BLaER1 (cell line): ENCODE measurements at regions not wholly inside any gene's neighbourhood (a gene's known extent, or its start where the extent isn't known, plus 50 kb on each side); places are given as distances from the start of the nearest gene placed in this dataset.

Source experiments
- H3K27ac ChIP-seq: shearing (Covaris generic); formaldehyde crosslinking; 2 replicates; pipeline ENCODE4 v1.8.1; 2022
- H3K27me3 ChIP-seq: shearing (Covaris generic); formaldehyde crosslinking; 2 replicates; pipeline ENCODE4 v1.8.1; 2022
- H3K36me3 ChIP-seq: shearing (Covaris generic); formaldehyde crosslinking; 2 replicates; pipeline ENCODE4 v1.8.1; 2022
- H3K4me1 ChIP-seq: shearing (Covaris generic); formaldehyde crosslinking; 2 replicates; pipeline ENCODE4 v1.8.1; 2022
- H3K4me2 ChIP-seq: shearing (Covaris generic); formaldehyde crosslinking; 2 replicates; pipeline ENCODE4 v1.8.1; 2022
- H3K4me3 ChIP-seq: shearing (Covaris generic); formaldehyde crosslinking; 2 replicates; pipeline ENCODE4 v1.8.1; 2022
- H3K9ac ChIP-seq: shearing (Covaris generic); formaldehyde crosslinking; 2 replicates; pipeline ENCODE4 v1.8.1; 2022
- H3K9me3 ChIP-seq: shearing (Covaris generic); formaldehyde crosslinking; 2 replicates; pipeline ENCODE4 v1.8.1; 2022
- H4K20me1 ChIP-seq: shearing (Covaris generic); formaldehyde crosslinking; 2 replicates; pipeline ENCODE4 v1.8.1; 2022
- Cebpa-rat ChIP-seq: shearing (Covaris generic); IDR thresholded peaks from 2 replicates; pipeline ENCODE4 v1.8.1; 2022

DNA sequence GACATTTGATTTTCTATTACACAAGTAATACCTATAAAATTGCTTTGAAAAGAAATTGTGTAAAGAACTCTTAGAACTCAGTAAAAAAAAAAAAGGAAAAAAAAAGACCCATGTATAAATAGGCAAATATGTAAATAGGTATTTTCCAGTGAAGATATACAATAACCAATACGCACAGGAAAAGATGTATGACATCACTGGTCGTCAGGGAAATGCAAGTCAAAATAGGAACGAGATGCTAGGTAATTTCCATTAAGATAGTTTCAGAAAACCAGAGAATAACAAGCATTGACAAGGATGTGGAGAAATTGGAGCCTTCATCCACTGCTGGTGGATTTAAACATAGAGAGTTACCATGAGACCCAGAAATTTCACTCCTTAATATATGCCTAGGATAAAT, 708.8 kb downstream of the MTRR start:
- H3K9ac ChIP-seq, result no peak overlapping the region
- TF ChIP-seq Cebpa-rat, result no peak
- H3K4me1 ChIP-seq, result no peaks in the 10 kb centered on the region
- no peaks in the 10 kb centered on the region for H4K20me1 ChIP-seq
- no peak overlapping the region for H3K27ac ChIP-seq
- no peak overlapping the region for H3K4me3 ChIP-seq
- H3K9me3 ChIP-seq, result no peaks in the 10 kb centered on the region
- H3K27me3 ChIP-seq, result no peaks in the 10 kb centered on the region
- H3K4me2 ChIP-seq, result no peak overlapping the region
- no peaks in the 10 kb centered on the region for H3K36me3 ChIP-seq

DNA sequence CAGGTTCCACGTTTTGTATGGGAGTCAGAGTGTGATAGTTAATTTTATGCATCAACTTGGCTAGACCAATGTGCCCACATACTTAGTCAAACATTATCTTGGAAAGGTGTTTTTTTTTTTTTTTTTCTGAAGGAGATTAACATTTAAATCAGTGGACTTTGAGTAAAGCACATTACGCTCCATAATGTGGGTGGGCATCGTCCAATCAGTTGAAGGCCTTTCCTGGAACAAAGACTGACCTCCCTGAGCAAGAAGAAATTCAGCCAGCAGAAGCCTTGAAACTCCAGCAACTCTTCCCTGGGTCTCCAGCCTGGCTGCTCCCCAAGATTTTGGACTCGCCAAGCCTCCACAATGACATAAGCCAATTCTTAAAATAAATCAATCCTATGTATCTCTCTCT, 711.4 kb downstream of the MTRR start:
- TF ChIP-seq Cebpa-rat, result no peak
- no peak overlapping the region for H3K4me2 ChIP-seq
- no peaks in the 10 kb centered on the region for H3K9me3 ChIP-seq
- no peak overlapping the region for H3K9ac ChIP-seq
- no peak overlapping the region for H3K4me3 ChIP-seq
- H3K27me3 ChIP-seq, result no peaks in the 10 kb centered on the region
- H3K36me3 ChIP-seq, result no peaks in the 10 kb centered on the region
- no peaks in the 10 kb centered on the region for H4K20me1 ChIP-seq
- H3K4me1 ChIP-seq, result no peaks in the 10 kb centered on the region
- H3K27ac ChIP-seq, result no peak overlapping the region

- Histone ChIP-seq H3K9ac (no peak overlapping the region), H4K20me1 (no peaks in the 10 kb centered on the region), H3K4me2 (no peak overlapping the region), H3K36me3 (no peaks in the 10 kb centered on the region), H3K27me3 (no peaks in the 10 kb centered on the region), H3K4me1 (no peaks in the 10 kb centered on the region), H3K9me3 (no peaks in the 10 kb centered on the region), H3K4me3 (no peak overlapping the region), H3K27ac (no peak overlapping the region)
- TF ChIP-seq Cebpa-rat, result no peak
These were observed 712.1 kb downstream of the MTRR start for GRCh38 chr5:8581047-8581446.

DNA sequence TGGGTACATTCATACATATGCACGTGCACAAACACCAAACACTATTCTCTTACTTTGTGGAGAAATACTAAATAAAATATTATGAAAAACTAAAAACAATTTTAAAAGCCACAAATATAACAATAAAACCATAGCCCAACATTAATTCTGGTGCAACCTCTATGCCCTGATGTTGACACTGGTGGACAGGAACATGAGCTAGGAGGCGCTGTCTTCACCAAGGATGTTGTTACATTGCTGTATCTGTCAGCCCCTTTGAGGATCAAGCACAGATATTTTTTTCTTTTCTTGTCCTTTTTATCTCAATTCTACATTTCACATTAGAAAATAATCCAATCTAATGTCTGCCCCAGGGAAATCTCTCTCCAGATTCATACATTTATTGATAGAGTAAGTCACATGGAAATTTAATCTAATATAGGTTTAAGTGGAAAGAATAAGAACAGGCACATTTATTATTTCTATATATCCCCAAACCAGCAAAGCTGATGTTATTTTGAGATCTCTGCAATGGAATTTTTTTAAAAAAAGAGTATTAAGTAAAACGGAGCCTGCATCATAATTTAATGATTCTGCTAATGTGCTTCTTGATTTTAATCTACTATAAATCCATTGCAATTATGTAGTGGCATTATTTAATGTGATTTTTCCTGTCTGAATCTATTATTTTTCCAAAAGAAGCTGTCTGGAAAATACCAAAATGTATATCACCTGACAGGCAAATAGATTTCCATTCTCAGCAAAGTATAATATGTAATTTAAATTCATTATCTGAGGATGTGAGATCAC, 716.5 kb downstream of the MTRR start:
- Histone ChIP-seq H3K4me3 (no peak overlapping the region), H3K4me1 (no peaks in the 10 kb centered on the region), H3K27ac (no peak overlapping the region), H3K36me3 (no peaks in the 10 kb centered on the region), H3K4me2 (no peak overlapping the region), H4K20me1 (no peaks in the 10 kb centered on the region), H3K9me3 (no peaks in the 10 kb centered on the region), H3K27me3 (no peaks in the 10 kb centered on the region), H3K9ac (no peak overlapping the region)
- no peak for TF ChIP-seq Cebpa-rat

DNA sequence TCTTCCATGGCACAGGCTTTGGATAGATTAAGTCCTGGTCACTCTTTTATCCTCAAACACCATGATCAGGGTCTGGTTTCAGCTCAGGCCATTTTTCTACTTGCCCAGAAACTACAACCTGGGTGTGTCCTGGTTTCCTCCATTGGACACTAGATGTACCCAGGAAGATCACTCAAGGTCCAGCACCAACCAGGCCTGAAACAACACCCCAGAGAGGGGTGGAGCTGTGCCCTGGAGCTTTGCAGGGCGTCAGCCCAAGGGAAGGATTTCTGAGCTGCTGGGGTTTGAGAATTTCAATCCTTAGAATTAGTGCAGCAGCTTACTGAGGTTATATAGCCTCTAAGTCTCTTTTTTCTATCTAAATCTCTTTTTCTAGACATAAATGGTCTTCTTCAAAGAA, 722.0 kb downstream of the MTRR start:
- Histone ChIP-seq H3K4me2 (no peak overlapping the region), H3K27ac (no peak overlapping the region), H3K9ac (no peak overlapping the region), H3K4me1 (no peaks in the 10 kb centered on the region), H3K27me3 (no peaks in the 10 kb centered on the region), H3K4me3 (no peak overlapping the region), H3K36me3 (no peaks in the 10 kb centered on the region), H3K9me3 (no peaks in the 10 kb centered on the region), H4K20me1 (no peaks in the 10 kb centered on the region)
- TF ChIP-seq Cebpa-rat, result no peak

DNA sequence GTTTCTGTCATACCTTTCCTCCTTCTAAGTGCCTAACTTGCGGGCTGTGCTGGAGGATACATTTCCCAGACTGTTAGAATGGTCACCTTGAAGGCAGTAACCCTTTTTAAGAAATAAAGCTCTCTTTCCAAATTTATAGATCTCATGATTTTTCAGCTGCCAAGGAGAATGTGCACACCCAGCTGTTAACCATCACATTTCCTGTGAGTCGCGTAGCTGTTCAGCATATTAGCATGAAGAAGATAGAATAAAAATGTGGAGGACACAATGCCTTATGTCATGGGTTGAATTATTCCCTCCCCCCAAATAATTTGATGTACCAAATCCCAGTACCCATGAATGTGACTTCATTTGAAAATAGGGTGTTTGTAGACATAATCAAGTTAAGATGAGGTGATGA, 729.4 kb downstream of the MTRR start:
- TF ChIP-seq Cebpa-rat, result no peak
- H3K4me1 ChIP-seq, result no peaks in the 10 kb centered on the region

DNA sequence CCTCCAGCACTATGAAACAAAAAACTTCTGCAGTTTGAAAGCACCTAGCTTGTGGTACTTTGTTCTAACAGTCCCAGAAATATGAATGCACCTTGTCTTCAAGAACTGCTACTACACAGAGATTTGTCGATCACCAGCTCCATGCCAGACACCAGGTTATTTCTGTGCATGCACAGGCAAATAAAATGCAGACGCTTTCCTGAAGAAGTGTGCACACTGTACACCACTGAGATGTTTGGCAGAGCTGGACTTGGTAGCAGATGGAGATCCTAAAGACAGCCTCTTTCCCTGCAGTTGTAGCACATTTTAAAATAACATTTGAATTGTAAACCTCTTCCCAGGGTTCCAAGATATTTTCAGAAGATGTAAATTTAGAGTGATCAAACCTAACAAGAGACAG, 730.0 kb downstream of the MTRR start:
- no peak overlapping the region for H3K9ac ChIP-seq
- no peaks in the 10 kb centered on the region for H3K4me1 ChIP-seq
- H3K27me3 ChIP-seq, result no peaks in the 10 kb centered on the region
- no peak overlapping the region for H3K4me3 ChIP-seq
- no peaks in the 10 kb centered on the region for H3K36me3 ChIP-seq
- no peaks in the 10 kb centered on the region for H3K9me3 ChIP-seq
- TF ChIP-seq Cebpa-rat, result no peak
- no peaks in the 10 kb centered on the region for H4K20me1 ChIP-seq
- no peak overlapping the region for H3K4me2 ChIP-seq
- H3K27ac ChIP-seq, result no peak overlapping the region

More for the DNA sequence above, 729.4 kb downstream of the MTRR start:
- Histone ChIP-seq H3K4me2 (no peak overlapping the region), H4K20me1 (no peaks in the 10 kb centered on the region), H3K9ac (no peak overlapping the region), H3K27ac (no peak overlapping the region), H3K4me3 (no peak overlapping the region), H3K27me3 (no peaks in the 10 kb centered on the region), H3K9me3 (no peaks in the 10 kb centered on the region), H3K36me3 (no peaks in the 10 kb centered on the region)

- Histone ChIP-seq H3K27ac (no peak overlapping the region), H4K20me1 (no peaks in the 10 kb centered on the region), H3K27me3 (no peaks in the 10 kb centered on the region), H3K4me1 (no peaks in the 10 kb centered on the region), H3K4me2 (no peak overlapping the region), H3K9me3 (no peaks in the 10 kb centered on the region), H3K36me3 (no peaks in the 10 kb centered on the region), H3K9ac (no peak overlapping the region), H3K4me3 (no peak overlapping the region)
- no peak for TF ChIP-seq Cebpa-rat
These were observed 731.9 kb downstream of the MTRR start for GRCh38 chr5:8600843-8601242.

DNA sequence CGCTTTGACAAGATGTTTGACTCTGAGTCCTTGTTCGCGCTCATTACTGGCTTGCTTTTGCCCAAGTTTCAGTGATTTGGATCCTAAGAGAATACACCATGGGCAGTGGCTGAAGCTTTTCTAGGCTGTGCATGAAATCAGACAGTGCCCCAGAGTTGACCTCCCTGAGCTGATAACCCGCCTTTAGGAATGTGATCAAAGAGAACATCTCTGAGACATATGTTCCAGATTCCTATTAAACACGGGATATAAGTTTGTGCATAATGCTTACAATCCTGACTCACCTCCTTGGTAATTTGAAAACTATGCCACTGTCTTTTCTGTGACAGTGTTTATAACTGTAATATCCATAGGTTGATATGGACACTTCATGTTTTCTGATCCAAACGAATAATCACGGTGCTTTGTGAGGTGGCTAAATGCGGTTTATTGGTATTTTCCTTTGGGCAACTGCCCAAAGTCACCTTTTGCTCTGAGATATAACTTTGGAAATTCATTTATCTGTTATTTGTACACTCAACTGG, 732.9 kb downstream of the MTRR start:
- H3K4me2 ChIP-seq, result no peak overlapping the region
- no peaks in the 10 kb centered on the region for H3K9me3 ChIP-seq
- TF ChIP-seq Cebpa-rat, result no peak

DNA sequence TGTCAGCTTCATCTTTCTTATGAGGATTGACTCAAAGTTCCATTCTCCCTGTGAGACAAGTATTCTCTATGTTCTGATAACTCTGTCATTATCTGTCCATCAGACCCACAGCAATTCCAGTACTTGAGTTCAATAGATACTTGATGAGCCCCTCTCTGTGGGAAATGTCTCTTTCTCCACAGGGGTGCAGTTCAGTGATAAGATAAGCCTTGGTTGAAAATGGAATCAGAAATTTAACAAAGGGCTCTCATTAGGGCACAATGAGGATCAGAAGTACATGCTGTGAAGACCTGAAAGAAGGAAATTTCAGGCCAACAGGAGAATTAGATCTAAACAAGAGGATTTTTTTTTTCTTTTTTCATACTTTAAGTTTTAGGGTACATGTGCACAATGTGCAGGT, 737.3 kb downstream of the MTRR start:
- TF ChIP-seq Cebpa-rat, result no peak

More for the DNA sequence above, 732.9 kb downstream of the MTRR start:
- Histone ChIP-seq H3K27me3 (no peaks in the 10 kb centered on the region), H3K36me3 (no peaks in the 10 kb centered on the region), H3K27ac (no peak overlapping the region), H3K9ac (no peak overlapping the region), H4K20me1 (no peaks in the 10 kb centered on the region), H3K4me1 (no peaks in the 10 kb centered on the region), H3K4me3 (no peak overlapping the region)

GRCh38 chr5:8611067-8611466, 742.1 kb downstream of the MTRR start:
- H3K4me1 ChIP-seq, result no peaks in the 10 kb centered on the region

More for the DNA sequence above, 737.3 kb downstream of the MTRR start:
- no peak overlapping the region for H3K4me3 ChIP-seq
- no peak overlapping the region for H3K9ac ChIP-seq
- no peak overlapping the region for H3K27ac ChIP-seq
- H3K4me2 ChIP-seq, result no peak overlapping the region
- no peaks in the 10 kb centered on the region for H4K20me1 ChIP-seq
- no peaks in the 10 kb centered on the region for H3K27me3 ChIP-seq
- no peaks in the 10 kb centered on the region for H3K9me3 ChIP-seq
- no peaks in the 10 kb centered on the region for H3K4me1 ChIP-seq
- no peaks in the 10 kb centered on the region for H3K36me3 ChIP-seq

More at GRCh38 chr5:8611067-8611466, 742.1 kb downstream of the MTRR start:
- Histone ChIP-seq H3K4me3 (no peak overlapping the region), H3K4me2 (no peak overlapping the region), H3K9me3 (no peaks in the 10 kb centered on the region), H3K27me3 (no peaks in the 10 kb centered on the region), H3K27ac (no peak overlapping the region), H3K9ac (no peak overlapping the region), H3K36me3 (no peaks in the 10 kb centered on the region), H4K20me1 (no peaks in the 10 kb centered on the region)
- no peak for TF ChIP-seq Cebpa-rat
